Stimulated activated CD8-positive, alpha-beta memory T cell treated with anti-CD3 and anti-CD28 coated beads, Interleukin-7, amount 100 ng/mL, for 48 hours (primary cell): ENCODE measurements at regions not wholly inside any gene's neighbourhood (a gene's known extent, or its start where the extent isn't known, plus 50 kb on each side); places are given as distances from the start of the nearest gene placed in this dataset.
"Not testable (repeated sequence)": the region's sequence is repeated elsewhere in the genome, so short reads cannot be mapped to it uniquely, and the experiment has no call there.

Experiments used
- DNase-seq, 2 donors: peaks; one replicate each; pipeline ENCODE4 v3.0.0-alpha.2; 2020; ENCODE audit warnings: low read depth in 1 of 2; ENCODE audit errors: extremely low read depth in 1 of 2

- DNase-seq, result no peak
These were observed 74.6 kb upstream of the NEIL3 start for GRCh38 chr4:177235026-177235425.

- no peak for DNase-seq
These were observed 72.8 kb upstream of the NEIL3 start for GRCh38 chr4:177236886-177237285.

DNA sequence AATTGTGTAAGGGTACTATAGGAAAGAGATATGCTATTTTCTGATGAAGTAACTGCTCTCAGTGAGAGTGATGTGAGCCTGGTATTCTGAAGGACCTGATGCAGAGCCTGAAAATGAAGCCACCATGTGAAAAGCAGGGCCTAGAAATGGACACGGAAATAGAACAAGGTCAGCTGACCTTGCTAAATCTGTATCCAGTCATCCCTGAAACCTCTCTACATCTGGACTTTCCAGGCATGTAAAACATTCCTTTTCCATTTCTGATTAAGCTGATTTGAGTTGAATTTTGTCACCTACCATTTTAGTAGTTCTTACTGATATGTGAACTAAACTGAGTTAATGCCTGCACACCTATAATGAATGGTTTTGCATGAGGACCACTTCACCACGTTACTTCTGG, 72.4 kb upstream of the NEIL3 start:
- DNase-seq, result no peak

GRCh38 chr4:177239477-177239876, 70.2 kb upstream of the NEIL3 start:
- DNase-seq, result no peak

- no peak for DNase-seq
These were observed 69.8 kb upstream of the NEIL3 start for GRCh38 chr4:177239878-177240277.

DNA sequence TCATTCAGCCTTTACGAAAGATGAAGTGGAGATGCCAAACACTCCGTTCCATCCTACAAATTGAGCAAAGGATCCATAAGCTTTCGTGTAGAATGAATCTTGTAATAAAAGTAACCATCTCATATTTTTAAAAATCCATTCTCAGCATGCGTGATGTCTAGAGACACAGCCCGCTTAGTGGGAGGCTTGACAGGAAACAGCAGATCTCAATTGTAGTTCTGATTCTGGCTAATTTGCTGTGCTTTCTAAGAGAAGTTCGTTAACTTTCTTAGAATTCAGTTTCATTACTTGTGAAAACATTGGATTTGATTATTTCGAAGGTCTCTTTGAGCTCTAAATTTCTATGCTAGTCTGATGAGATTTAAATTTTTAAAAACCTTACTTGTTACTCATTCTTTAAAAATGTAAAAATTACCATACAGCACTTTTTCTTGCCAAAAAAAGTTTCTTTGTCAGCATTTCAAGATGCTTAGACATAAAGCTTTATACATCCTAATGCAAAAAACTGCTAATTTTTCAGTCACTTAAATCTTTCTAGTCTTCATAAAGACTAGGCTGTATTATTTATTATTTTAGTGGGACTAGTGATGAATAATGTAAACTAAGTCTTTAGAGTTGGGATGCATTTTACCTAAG, 66.9 kb upstream of the NEIL3 start:
- no peak for DNase-seq

DNA sequence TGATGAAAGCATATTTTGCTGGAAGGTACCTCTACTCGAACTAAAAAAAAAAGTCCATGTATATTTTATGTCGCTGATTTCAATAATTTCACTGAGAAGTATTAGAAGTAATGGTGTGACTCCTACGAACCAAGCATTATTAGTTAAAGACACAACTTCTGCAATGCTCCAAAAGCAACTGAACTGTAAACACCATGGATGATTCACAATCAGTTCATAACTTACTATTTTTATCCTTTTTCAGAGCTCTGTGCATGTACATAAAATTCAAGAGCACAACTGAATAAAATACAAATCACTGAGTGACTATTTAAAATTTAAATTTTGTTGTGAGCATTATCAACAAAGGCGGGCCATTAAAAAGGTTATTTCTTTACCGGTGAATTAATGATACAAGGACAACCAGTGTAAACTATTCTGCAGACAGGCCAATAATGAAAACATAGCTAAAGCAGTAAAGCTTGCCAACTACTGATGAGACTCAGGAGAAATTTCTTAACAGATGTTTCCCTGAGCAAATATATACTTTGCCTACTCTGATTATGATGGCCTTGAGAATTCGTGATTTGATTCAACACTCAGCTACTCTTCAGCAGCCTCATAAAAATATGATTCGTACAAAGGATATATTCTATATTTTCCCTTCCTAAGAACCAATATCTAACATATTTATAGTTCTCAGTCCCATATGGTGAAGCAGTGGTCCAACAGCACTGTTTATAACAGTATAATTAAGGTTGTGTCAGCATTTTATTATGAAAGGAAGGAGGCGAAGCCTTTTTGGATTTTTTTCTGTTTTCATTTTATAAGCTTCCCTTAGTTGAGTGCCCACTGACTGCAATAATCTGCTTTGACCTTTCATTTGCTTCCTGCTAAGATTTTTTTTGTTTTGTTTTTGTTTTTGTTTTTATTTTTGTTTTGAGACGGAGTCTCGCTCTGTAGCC, 62.8 kb upstream of the NEIL3 start:
- no peak for DNase-seq

DNA sequence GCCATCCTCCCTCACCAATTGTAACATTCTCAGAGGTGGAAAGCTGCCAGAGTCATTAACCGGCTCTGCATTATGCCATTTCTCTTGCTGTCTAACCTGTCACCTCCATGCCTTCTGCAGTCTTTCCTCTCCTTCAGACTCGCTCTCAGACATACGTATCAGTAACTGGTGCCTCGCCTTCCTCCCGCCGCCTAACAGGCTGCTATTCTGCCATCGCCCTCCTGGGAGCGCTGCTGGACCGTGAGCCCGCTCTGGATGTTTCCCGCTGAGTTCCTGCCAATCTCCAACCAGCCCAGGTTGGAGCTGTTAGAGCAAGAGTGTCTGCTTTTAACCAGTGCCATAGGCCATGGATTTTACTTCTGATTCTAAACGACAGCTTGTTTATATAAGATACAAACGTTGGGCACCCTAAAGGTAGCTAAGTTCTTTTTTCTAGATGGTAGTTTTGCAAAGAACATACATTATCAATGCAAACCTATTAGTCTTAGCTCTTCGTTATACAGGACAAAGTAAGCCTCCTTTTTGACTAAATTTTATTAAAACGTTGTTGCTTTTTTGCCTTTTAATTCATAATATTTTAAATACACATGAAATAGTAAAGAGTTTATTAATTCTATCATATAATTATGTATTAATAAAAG, 59.5 kb upstream of the NEIL3 start:
- peak; percentile 23 to 34 for DNase-seq

GRCh38 chr4:177251237-177251636, 58.4 kb upstream of the NEIL3 start:
- no peak for DNase-seq

DNA sequence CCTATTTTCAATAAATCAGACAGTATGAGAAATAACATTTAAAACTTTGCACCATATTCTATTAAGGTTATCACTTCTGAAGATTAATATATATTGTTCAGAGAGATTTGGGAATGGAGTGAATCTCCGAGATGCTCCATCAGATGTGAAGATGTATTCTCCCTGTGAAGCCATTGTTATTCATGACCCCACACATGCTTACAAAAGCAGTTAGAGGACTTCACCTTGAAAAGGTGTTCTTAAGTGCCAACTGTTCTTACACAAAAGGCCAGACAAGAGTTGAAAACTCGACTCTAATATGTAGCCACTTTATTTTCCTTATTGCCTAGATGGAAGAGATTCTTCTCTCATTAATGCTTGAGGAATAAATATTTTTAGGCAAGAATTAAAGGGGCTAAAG, 54.3 kb upstream of the NEIL3 start:
- DNase-seq, result no peak

- DNase-seq, result no peak
These were observed 52.7 kb upstream of the NEIL3 start for GRCh38 chr4:177256950-177257349.

DNA sequence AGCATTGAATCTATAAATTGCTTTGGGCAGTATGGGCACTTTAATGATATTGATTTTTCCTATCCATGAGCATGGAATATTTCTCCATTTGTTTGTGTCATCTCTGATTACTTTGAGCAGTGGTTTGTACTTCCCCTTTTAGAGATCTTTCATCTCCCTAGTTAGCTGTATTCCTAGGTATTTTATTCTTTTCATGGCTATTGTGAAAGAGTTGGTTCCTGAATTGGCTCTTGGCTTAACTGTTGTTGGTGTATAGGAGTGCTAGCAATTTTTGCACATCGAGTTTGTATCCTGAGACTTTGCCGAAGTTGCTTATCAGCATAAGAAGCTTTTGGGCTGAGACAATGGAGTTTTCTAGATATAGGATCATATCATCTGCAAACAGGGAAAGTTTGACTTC, 50.2 kb upstream of the NEIL3 start:
- not testable (repeated sequence) for DNase-seq
